Stomach smooth muscle (tissue), 2 donors: ENCODE measurements at regions not wholly inside any gene's neighbourhood (a gene's known extent, or its start where the extent isn't known, plus 50 kb on each side); places are given as distances from the start of the nearest gene placed in this dataset.

ENCODE experiments used
- H3K27ac ChIP-seq: one replicate; pipeline ENCODE4 v1.7.0; 2013; ENCODE audit warnings: mild to moderate bottlenecking, low read length, inconsistent platforms
- H3K27me3 ChIP-seq, 2 donors: one replicate each; pipeline ENCODE4 v1.7.0; 2013; ENCODE audit warnings: low read length in 2 of 2; ENCODE audit not compliant: insufficient read depth in 2 of 2, control insufficient read depth in 1 of 2
- H3K36me3 ChIP-seq, 2 donors: one replicate each; pipeline ENCODE4 v1.7.0; 2013; ENCODE audit warnings: low read length in 2 of 2; ENCODE audit not compliant: control insufficient read depth in 2 of 2, insufficient read depth in 2 of 2
- H3K4me1 ChIP-seq: one replicate; pipeline ENCODE4 v1.7.0; 2013; ENCODE audit warnings: low read length; ENCODE audit not compliant: control insufficient read depth, insufficient read depth
- H3K4me3 ChIP-seq, 2 donors: one replicate each; pipeline ENCODE4 v1.7.0; 2013; ENCODE audit warnings: low read length in 2 of 2
- H3K9ac ChIP-seq, 2 donors: one replicate each; pipeline ENCODE4 v1.7.0; 2013; ENCODE audit warnings: low read length in 2 of 2, mild to moderate bottlenecking in 1 of 2
- H3K9me3 ChIP-seq, 2 donors: one replicate each; pipeline ENCODE4 v1.7.0; 2013; ENCODE audit warnings: low read length in 2 of 2; ENCODE audit not compliant: control insufficient read depth in 2 of 2
- donor health status: healthy.
- donor health status: Pancreatic carcinoma.

DNA sequence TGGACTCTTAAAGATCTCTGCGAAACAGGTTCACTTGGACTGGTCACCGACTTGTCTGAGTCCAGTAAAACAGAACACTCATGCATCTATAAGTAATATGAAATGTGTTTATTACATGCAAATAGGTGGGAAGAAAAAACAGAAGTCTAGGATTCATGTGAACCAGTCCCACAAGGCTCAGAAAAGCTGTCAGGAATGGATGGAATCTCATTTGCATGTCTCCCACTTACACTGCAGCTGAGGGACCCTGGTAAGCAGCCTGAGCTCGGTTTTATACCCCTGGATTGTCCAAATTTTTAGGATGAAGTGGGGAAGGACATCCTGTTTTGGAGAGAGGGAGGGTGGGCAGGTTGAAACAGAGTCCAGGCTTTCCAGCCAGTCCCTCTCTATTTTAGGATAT, 1545.1 kb upstream of the PCDH20 start:
- H3K27me3 ChIP-seq, result no peaks in the 10 kb centered on the region
- H3K9me3 ChIP-seq, result peaks cover 0 to 4% of the 10 kb centered on the region in 2 donors
- no peaks in the 10 kb centered on the region for H3K4me1 ChIP-seq
- H3K4me3 ChIP-seq, result no peak overlapping the region
- no peak overlapping the region for H3K27ac ChIP-seq
- H3K9ac ChIP-seq, result no peak overlapping the region
- no peaks in the 10 kb centered on the region for H3K36me3 ChIP-seq

DNA sequence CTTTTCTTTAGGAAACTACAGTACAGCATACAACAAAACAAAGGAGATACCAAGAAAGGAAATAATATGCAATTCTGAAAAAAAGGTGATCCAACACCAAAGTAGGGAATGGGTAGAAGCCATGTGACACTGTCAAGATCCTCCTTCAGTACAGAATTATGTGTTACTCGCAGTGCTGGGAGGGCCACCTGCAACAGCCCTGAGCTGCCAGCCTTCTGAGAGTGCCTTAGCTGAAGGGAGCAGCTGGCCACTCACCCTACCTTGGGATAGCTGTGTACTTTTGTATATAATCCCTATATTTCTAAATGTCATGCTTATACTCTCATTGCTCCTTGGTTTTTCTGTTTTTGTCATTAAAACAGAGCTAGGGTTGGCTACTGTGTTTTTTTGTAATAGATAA, 1518.2 kb upstream of the PCDH20 start:
- no peak overlapping the region for H3K27ac ChIP-seq

DNA sequence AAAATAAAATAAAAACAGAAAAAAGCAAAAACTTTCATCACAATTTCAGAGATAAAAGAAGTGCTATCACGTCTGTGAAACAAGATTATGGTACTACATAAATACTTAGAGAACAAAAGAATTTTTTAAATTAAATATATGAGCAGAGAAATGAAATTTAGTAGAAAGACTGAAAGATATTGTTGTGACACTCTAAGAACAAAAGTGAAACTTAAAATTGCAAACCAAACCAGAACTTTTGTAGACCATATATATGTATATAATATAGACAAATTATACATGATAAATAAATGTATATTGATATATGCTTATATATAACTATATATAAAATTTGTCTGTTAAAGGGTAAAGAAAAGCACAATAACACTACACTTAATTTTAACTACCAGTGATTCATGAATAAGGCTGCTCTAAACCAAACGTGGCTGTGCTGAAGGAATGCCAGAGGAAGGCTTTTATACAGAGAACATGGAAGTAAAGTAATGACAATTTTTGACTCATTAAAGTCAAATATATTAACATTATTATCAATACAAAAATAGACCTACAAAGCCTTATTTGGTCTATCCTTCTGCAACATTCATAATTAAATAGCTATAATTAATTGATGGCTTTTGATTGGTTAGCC, 1516.7 kb upstream of the PCDH20 start:
- no peaks in the 10 kb centered on the region for H3K36me3 ChIP-seq
- no peak overlapping the region for H3K4me3 ChIP-seq
- H3K27me3 ChIP-seq, result no peaks in the 10 kb centered on the region
- no peaks in the 10 kb centered on the region for H3K9me3 ChIP-seq
- no peak overlapping the region for H3K9ac ChIP-seq
- H3K4me1 ChIP-seq, result no peaks in the 10 kb centered on the region
- H3K27ac ChIP-seq, result no peak overlapping the region

More for the DNA sequence above, 1518.2 kb upstream of the PCDH20 start:
- Histone ChIP-seq H3K9me3 (no peaks in the 10 kb centered on the region), H3K9ac (no peak overlapping the region), H3K4me3 (no peak overlapping the region), H3K4me1 (no peaks in the 10 kb centered on the region), H3K36me3 (no peaks in the 10 kb centered on the region), H3K27me3 (no peaks in the 10 kb centered on the region)

DNA sequence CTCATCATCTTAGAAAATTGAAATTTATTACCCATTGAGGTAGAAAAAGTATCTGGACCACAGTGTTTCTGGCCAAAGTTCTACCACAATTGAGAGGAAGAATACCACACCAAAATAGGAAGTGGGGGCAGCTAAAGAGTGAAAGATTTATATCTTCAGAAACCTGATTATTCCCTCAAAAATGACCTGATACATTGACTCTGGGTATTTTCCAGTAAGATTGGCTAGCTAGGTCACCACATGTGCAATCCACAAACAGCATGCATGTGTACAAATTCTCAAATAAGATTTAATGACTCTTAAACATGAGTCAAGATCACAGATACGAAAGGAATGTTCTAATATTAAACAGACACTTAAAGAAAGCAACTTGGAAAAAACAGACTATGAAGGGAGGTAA, 1516.2 kb upstream of the PCDH20 start:
- H3K27me3 ChIP-seq, result no peaks in the 10 kb centered on the region

DNA sequence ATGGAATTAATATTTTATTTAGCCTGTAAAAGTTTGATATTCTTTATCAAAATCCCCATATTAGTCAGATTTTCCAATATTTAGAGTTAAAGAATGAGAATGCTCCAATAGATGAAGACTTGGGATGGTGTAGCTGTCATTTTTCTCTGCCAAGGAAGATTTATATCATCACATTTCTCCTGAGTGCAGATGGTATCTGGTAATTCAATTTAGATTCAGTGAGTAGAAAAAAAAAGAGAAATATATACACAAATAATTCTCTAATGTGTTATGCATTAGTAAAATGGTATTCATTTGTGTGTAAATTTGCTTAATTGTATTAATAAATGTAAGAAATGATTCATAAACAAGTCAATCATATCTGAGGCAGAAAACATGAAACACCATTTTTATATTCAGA, 1508.7 kb upstream of the PCDH20 start:
- Histone ChIP-seq H3K27ac (no peak overlapping the region), H3K4me3 (no peak overlapping the region), H3K4me1 (no peaks in the 10 kb centered on the region), H3K27me3 (no peaks in the 10 kb centered on the region), H3K9me3 (no peaks in the 10 kb centered on the region), H3K36me3 (no peaks in the 10 kb centered on the region), H3K9ac (no peak overlapping the region)

More for the DNA sequence above, 1516.2 kb upstream of the PCDH20 start:
- H3K9ac ChIP-seq, result no peak overlapping the region
- no peaks in the 10 kb centered on the region for H3K4me1 ChIP-seq
- no peaks in the 10 kb centered on the region for H3K36me3 ChIP-seq
- no peaks in the 10 kb centered on the region for H3K9me3 ChIP-seq
- H3K4me3 ChIP-seq, result no peak overlapping the region
- H3K27ac ChIP-seq, result no peak overlapping the region

DNA sequence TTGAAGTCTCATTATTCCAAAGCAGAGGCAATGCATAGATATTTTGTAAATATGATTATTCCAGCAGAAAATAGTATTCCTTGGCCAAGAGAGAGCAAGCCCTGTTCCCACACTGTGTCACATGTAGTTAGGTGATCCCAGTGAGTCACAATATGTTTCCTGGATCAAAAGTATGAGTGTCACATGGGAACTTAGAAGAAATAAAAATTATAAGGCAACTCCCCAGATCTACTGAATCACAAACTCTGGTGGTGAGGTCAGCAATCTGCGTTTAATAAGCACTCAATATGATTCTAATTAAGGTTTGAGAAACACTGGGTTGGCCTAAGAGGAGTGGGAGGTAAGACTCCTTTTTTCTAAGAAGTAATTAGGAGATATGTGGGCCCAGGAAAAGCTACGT, 1504.5 kb upstream of the PCDH20 start:
- Histone ChIP-seq H3K9me3 (no peaks in the 10 kb centered on the region), H3K27me3 (no peaks in the 10 kb centered on the region), H3K27ac (no peak overlapping the region), H3K36me3 (no peaks in the 10 kb centered on the region), H3K4me3 (no peak overlapping the region), H3K9ac (no peak overlapping the region), H3K4me1 (no peaks in the 10 kb centered on the region)

DNA sequence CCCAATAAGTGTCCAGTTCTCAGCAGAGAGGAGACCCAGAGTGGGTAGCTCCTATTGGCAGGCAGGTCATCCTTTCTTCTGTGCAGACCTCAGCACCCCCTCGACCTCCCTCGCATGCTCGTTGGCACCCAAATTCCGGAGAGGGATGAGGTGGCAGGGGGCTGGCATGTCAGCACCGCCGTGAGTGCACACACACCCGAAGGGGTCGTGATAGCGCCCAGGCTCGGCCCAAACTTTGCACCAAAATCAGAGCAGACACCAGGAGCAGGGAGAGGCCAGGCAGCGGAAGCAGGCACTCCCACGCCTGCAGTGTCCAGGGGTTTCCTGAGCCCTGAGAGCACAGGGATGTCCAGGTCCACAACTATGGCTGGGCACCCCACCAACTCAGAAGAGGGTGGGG, 1503.8 kb upstream of the PCDH20 start:
- no peaks in the 10 kb centered on the region for H3K9me3 ChIP-seq

DNA sequence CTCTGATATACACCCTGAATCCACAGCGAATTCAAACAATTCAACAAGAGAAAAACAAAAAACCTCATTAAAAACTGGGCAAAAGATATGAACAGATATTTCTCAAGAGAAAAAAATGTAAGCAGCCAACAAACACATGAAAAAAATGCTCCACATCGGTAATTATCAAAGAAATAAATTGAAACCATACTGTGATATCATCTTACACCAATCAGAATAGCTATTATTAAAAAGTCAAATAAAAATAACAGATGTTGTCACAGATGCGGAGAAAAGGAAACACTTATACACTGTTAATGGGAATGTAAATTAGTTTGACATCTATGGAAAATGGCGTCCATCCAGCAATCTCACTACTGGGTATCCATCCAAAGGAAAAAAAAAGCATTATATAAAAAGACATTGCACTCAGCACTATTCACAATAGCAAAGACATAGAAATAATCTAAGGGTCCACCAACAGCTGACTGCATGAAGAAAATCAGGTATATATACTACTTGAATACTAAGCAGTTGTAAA, 1495.0 kb upstream of the PCDH20 start:
- Histone ChIP-seq H3K4me1 (no peaks in the 10 kb centered on the region), H3K9me3 (no peaks in the 10 kb centered on the region), H3K27me3 (no peaks in the 10 kb centered on the region), H3K36me3 (no peaks in the 10 kb centered on the region), H3K4me3 (no peak overlapping the region), H3K27ac (no peak overlapping the region), H3K9ac (no peak overlapping the region)

More for the DNA sequence above, 1503.8 kb upstream of the PCDH20 start:
- H3K4me3 ChIP-seq, result no peak overlapping the region
- no peak overlapping the region for H3K9ac ChIP-seq
- no peaks in the 10 kb centered on the region for H3K36me3 ChIP-seq
- H3K27ac ChIP-seq, result no peak overlapping the region
- no peaks in the 10 kb centered on the region for H3K27me3 ChIP-seq
- H3K4me1 ChIP-seq, result no peaks in the 10 kb centered on the region

DNA sequence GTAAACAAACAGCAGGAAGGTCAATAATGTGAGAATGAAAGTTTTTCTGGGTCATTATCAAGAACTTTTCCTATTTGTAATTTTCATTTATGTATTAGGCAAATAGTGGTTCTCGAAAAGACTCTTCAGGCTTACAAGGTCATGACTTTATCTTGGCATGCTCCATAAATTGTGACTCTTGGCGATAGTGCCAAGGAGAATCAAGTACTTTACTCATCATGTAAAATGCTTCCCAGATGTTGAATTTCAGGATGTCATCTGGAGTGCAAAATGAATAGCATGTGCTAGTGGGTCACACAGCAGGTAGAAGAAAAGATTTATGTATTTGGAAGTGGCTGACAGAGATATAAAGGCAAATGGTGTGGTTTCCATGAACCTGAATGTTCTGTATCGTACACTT, 1492.7 kb upstream of the PCDH20 start:
- no peak overlapping the region for H3K27ac ChIP-seq
- H3K9me3 ChIP-seq, result no peaks in the 10 kb centered on the region
- no peaks in the 10 kb centered on the region for H3K36me3 ChIP-seq
- H3K27me3 ChIP-seq, result no peaks in the 10 kb centered on the region
- H3K9ac ChIP-seq, result no peak overlapping the region
- H3K4me3 ChIP-seq, result no peak overlapping the region
- no peaks in the 10 kb centered on the region for H3K4me1 ChIP-seq

DNA sequence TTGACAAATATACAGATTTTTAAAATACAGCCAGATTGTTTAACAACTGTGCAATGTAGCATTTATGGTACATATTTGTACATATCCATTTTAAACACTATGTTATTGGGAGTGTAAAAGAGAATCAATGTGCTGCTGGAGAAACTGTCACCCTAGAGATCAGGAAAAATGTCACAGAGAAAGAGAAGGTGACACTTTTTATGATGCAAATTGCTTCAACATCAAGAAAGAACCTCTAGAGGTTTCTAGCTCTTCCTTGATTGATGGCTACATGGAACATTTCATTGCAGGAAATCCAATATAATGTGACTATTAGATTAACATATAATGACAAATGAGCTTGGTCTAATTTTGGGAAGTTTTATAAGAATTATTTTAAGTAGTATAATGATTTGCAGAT, 1491.2 kb upstream of the PCDH20 start:
- Histone ChIP-seq H3K27me3 (no peaks in the 10 kb centered on the region), H3K36me3 (no peaks in the 10 kb centered on the region), H3K27ac (no peak overlapping the region), H3K4me3 (no peak overlapping the region), H3K9me3 (no peaks in the 10 kb centered on the region), H3K9ac (no peak overlapping the region), H3K4me1 (no peaks in the 10 kb centered on the region)

DNA sequence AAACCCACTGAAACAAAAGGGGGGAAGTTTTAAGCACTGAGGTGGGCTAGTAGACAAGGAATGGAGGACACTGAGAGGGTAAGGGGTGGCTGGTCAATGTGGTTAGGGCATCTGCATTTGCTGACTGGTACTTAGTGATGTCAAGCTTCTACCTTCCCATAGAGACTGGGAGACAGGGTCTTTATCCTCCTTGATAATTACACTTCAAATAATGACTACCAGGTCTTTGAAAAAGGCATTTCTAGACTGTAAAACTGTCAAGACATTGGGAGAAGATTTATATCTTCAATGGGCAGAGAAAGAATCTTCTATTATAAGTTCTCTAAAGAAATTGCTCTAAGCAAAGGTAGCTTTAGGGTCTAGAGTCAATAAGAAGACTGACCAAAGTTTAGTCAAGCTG, 1490.8 kb upstream of the PCDH20 start:
- Histone ChIP-seq H3K36me3 (no peaks in the 10 kb centered on the region), H3K4me1 (no peaks in the 10 kb centered on the region), H3K27me3 (no peaks in the 10 kb centered on the region), H3K27ac (no peak overlapping the region), H3K9me3 (no peaks in the 10 kb centered on the region), H3K4me3 (no peak overlapping the region), H3K9ac (no peak overlapping the region)
